Kasumi-1 (cell line): ENCODE measurements at regions not wholly inside any gene's neighbourhood (a gene's known extent, or its start where the extent isn't known, plus 50 kb on each side); places are given as distances from the start of the nearest gene placed in this dataset.
A peak's percentile ranks its signal among the peaks of the same experiment; 100 is the strongest.

Experiments used
- DNase-seq, 2 experiments: peaks; one replicate each; lab custom pipeline; 2025; lab: John Stamatoyannopoulos, UW

GRCh38 chr2:149743842-149744448 lies 156.4 kb upstream of the MMADHC start:
- DNase-seq, result no peak

GRCh38 chr2:149741646-149742045 lies 154.1 kb upstream of the MMADHC start:
- DNase-seq, result no peak

GRCh38 chr2:149740490-149740889 lies 152.9 kb upstream of the MMADHC start:
- no peak for DNase-seq

- DNase-seq, result no peak
These were observed 152.3 kb upstream of the MMADHC start for GRCh38 chr2:149739883-149740265.

- DNase-seq, result no peak
These were observed 151.8 kb upstream of the MMADHC start for GRCh38 chr2:149739171-149739882.

- no peak for DNase-seq
These were observed 151.2 kb upstream of the MMADHC start for GRCh38 chr2:149738767-149739166.

- DNase-seq, result no peak
These were observed 150.3 kb upstream of the MMADHC start for GRCh38 chr2:149737896-149738295.

GRCh38 chr2:149735237-149735958 lies 147.8 kb upstream of the MMADHC start:
- no peak for DNase-seq

GRCh38 chr2:149733936-149734685 lies 146.5 kb upstream of the MMADHC start:
- no peak for DNase-seq

- DNase-seq, result no peak
These were observed 145.2 kb upstream of the MMADHC start for GRCh38 chr2:149732730-149733290.

GRCh38 chr2:149732001-149732685 lies 144.6 kb upstream of the MMADHC start:
- no peak for DNase-seq

- no peak for DNase-seq
These were observed 143.5 kb upstream of the MMADHC start for GRCh38 chr2:149731079-149731478.

GRCh38 chr2:149729586-149729985 lies 142.0 kb upstream of the MMADHC start:
- no peak for DNase-seq

GRCh38 chr2:149727927-149728326 lies 140.4 kb upstream of the MMADHC start:
- no peak for DNase-seq

- DNase-seq, result no peak
These were observed 137.7 kb upstream of the MMADHC start for GRCh38 chr2:149725234-149725633.

- DNase-seq, result no peak
These were observed 136.5 kb upstream of the MMADHC start for GRCh38 chr2:149724091-149724490.

- DNase-seq, result no peak
These were observed 133.0 kb upstream of the MMADHC start for GRCh38 chr2:149720615-149721014.

- DNase-seq, result no peak
These were observed 132.1 kb upstream of the MMADHC start for GRCh38 chr2:149719695-149720094.

- no peak for DNase-seq
These were observed 129.1 kb upstream of the MMADHC start for GRCh38 chr2:149716687-149717086.

GRCh38 chr2:149715894-149716293 lies 128.3 kb upstream of the MMADHC start:
- DNase-seq, result no peak

GRCh38 chr2:149715005-149715592 lies 127.5 kb upstream of the MMADHC start:
- DNase-seq, result peak; percentile 80 to 90
